Muscle layer of colon (tissue), 2 donors: ENCODE measurements at regions not wholly inside any gene's neighbourhood (a gene's known extent, or its start where the extent isn't known, plus 50 kb on each side); places are given as distances from the start of the nearest gene placed in this dataset.
A peak's percentile ranks its signal among the peaks of the same experiment; 100 is the strongest.

Experiments
- H3K27ac ChIP-seq: one replicate; pipeline ENCODE4 v1.7.0; 2013; ENCODE audit warnings: low read depth, mild to moderate bottlenecking, low read length, moderate library complexity
- H3K27me3 ChIP-seq, 2 donors: one replicate each; pipeline ENCODE4 v1.7.0; 2013; ENCODE audit warnings: low read length in 2 of 2, mild to moderate bottlenecking in 2 of 2; ENCODE audit not compliant: insufficient read depth in 2 of 2, control insufficient read depth in 1 of 2
- H3K36me3 ChIP-seq: one replicate; pipeline ENCODE4 v1.7.0; 2013; ENCODE audit warnings: mild to moderate bottlenecking, low read length; ENCODE audit not compliant: insufficient read depth
- H3K4me1 ChIP-seq: one replicate; pipeline ENCODE4 v1.7.0; 2013; ENCODE audit warnings: mild to moderate bottlenecking, low read length; ENCODE audit not compliant: insufficient read depth
- H3K4me3 ChIP-seq, 2 donors: one replicate each; pipeline ENCODE4 v1.7.0; 2013; ENCODE audit warnings: low read length in 2 of 2, low read depth in 1 of 2, mild to moderate bottlenecking in 1 of 2, moderate library complexity in 1 of 2
- H3K9ac ChIP-seq: one replicate; pipeline ENCODE4 v1.7.0; 2013; ENCODE audit warnings: low read length
- H3K9me3 ChIP-seq: one replicate; pipeline ENCODE4 v1.7.0; 2013; ENCODE audit warnings: mild to moderate bottlenecking, low read length
- donor health status: abdominal sarcoma.
- donor health status: Adenocarcinoma of cecum.

DNA sequence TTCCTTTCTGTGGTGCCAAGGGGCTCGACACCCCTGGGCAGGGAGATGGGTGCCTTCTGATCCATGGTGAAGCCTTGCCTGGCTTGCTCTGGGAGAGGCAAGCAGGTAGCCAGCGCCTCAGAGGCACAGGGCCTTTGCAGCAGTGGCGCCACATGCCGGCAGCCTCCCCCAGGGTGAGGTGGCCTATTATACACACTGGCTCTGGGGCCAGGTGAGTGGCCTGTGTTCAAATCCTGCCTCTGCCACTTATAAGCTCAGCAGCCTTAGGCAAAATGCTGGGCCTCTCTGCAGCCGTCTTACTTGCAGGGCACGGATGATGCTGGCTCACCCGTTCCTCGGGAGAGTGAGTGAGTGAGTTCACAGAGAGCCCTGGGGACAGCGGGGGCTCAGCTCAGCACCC lies 176.9 kb downstream of the TFAP2C start:
- no peak overlapping the region for H3K9ac ChIP-seq
- peaks cover 19% of the 10 kb centered on the region for H3K4me1 ChIP-seq
- H3K36me3 ChIP-seq = no peaks in the 10 kb centered on the region
- no peaks in the 10 kb centered on the region for H3K27me3 ChIP-seq
- no peak overlapping the region for H3K4me3 ChIP-seq
- no peaks in the 10 kb centered on the region for H3K9me3 ChIP-seq
- H3K27ac ChIP-seq = no peak overlapping the region

DNA sequence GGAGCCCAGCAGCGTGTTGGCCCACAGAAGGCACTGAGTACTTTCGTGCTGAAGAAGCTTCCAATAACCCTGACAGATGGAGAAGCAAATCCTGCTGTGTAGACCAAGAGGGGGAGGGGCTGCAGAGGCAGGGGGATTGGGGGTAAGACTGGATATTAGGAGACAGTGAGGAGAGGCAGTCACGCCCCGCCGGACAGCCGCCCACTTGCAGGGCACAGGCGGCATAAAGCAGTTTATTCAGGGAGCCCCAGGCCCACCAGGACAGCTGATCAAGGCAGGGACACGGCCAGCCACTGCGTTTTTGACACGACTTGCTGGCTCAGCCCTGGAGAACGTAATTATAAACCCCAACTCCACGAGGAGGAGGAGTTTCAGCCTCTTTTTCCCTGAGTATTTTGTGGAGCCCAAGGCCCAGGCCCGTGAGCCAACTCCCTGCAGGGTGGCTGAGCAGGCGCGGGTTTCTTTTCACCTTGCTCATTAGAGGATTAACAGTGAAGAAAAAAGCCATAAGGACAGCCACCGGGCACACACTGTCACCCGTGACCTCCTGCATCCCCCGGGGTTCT lies 177.9 kb downstream of the TFAP2C start:
- H3K4me1 ChIP-seq = peaks cover 15% of the 10 kb centered on the region
- H3K9ac ChIP-seq = no peak overlapping the region
- H3K36me3 ChIP-seq = no peaks in the 10 kb centered on the region
- no peak overlapping the region for H3K27ac ChIP-seq
- no peak overlapping the region for H3K4me3 ChIP-seq
- H3K9me3 ChIP-seq = no peaks in the 10 kb centered on the region
- no peaks in the 10 kb centered on the region for H3K27me3 ChIP-seq

DNA sequence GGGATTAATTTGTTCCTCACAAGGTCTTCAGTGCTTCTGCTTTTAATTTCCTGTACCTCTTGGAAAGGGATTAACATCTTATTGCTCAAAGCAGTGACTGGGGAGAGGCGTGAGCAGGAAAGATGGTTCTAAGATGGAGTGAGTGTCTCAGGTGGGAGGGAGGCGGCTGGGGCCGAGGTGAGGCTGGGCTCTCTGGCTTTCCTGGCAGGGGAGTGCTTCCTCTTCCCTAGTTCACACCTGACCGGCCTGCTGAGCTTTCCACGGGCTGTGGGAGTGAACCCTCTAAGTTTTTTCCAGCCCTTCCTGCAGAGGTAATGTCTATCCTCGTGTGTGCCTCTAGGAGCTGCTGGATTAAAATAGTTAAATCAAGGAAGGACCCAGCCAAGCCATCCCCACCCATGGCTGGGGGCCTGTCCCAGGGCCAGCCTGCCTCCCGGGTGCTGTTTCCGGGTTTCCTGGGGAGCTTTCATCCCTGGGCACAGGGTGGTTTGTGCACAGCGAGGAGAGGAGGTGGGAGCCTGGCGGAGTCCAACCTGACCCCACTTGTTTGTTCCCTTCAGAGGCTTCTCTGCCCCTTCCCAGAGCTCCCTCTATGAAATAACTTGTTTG lies 179.1 kb downstream of the TFAP2C start:
- Histone ChIP-seq H3K36me3 (no peaks in the 10 kb centered on the region), H3K27ac (no peak overlapping the region), H3K27me3 (no peaks in the 10 kb centered on the region), H3K9me3 (no peaks in the 10 kb centered on the region), H3K4me3 (no peak overlapping the region), H3K4me1 (peaks cover 8% of the 10 kb centered on the region), H3K9ac (no peak overlapping the region)

GRCh38 chr20:56808732-56809131 lies 179.6 kb downstream of the TFAP2C start:
- Histone ChIP-seq H3K4me3 (no peak overlapping the region), H3K27me3 (no peaks in the 10 kb centered on the region), H3K27ac (no peak overlapping the region)

DNA sequence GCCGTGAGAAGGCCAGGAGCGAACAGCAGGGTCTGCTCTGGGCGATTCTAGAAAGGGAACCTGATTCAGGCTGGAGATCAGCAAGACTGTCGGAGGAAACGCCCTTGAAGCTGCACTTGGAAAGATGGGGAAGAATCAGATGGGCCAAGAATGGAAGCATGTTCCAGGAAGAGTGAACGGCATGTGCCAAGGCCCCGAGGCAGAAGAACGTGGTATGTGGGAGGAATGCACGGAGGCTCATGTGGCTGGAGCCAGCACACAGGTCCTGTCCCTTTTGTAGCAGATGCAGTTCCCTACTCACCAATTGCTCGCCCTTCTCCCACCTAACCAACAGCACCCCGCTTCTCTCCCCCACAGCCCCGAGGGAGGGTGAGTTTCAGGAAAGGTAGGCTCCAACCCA lies 180.6 kb downstream of the TFAP2C start:
- no peak overlapping the region for H3K4me3 ChIP-seq
- no peak overlapping the region for H3K27ac ChIP-seq
- no peaks in the 10 kb centered on the region for H3K9me3 ChIP-seq
- H3K36me3 ChIP-seq = no peaks in the 10 kb centered on the region
- no peak overlapping the region for H3K9ac ChIP-seq
- H3K4me1 ChIP-seq = peaks cover 8% of the 10 kb centered on the region
- H3K27me3 ChIP-seq = no peaks in the 10 kb centered on the region

More at GRCh38 chr20:56808732-56809131, 179.6 kb downstream of the TFAP2C start:
- Histone ChIP-seq H3K9me3 (no peaks in the 10 kb centered on the region), H3K36me3 (no peaks in the 10 kb centered on the region), H3K9ac (no peak overlapping the region), H3K4me1 (peaks cover 8% of the 10 kb centered on the region)

GRCh38 chr20:56810141-56810540 lies 181.0 kb downstream of the TFAP2C start:
- H3K4me1 ChIP-seq = peaks cover 8% of the 10 kb centered on the region
- H3K27ac ChIP-seq = no peak overlapping the region
- H3K4me3 ChIP-seq = no peak overlapping the region
- no peak overlapping the region for H3K9ac ChIP-seq
- H3K27me3 ChIP-seq = no peaks in the 10 kb centered on the region
- no peaks in the 10 kb centered on the region for H3K9me3 ChIP-seq
- H3K36me3 ChIP-seq = no peaks in the 10 kb centered on the region

DNA sequence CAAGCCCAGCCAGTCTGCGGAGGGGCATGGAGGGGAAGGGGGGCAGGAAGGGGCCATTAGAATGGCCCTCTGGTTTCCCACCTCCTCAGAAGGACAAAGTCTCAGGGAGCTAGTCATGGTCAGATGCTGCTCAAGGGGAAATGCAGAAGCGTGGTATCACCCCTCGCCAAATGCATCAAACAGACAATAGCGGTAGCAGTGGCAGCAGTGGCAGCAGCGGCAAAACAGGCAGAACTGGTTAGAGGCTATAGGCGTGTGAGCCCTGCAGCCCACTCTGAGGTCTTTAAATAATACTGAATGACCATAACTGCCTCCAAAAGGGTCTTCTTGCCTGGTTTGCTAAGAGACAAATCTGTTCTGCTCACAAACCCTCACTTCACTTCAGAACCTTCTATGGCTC lies 186.7 kb downstream of the TFAP2C start:
- H3K9me3 ChIP-seq = no peaks in the 10 kb centered on the region
- no peak overlapping the region for H3K4me3 ChIP-seq
- H3K27ac ChIP-seq = no peak overlapping the region
- no peak overlapping the region for H3K9ac ChIP-seq
- H3K27me3 ChIP-seq = peaks cover 0 to 2% of the 10 kb centered on the region in 2 donors
- H3K4me1 ChIP-seq = no peaks in the 10 kb centered on the region
- H3K36me3 ChIP-seq = no peaks in the 10 kb centered on the region

DNA sequence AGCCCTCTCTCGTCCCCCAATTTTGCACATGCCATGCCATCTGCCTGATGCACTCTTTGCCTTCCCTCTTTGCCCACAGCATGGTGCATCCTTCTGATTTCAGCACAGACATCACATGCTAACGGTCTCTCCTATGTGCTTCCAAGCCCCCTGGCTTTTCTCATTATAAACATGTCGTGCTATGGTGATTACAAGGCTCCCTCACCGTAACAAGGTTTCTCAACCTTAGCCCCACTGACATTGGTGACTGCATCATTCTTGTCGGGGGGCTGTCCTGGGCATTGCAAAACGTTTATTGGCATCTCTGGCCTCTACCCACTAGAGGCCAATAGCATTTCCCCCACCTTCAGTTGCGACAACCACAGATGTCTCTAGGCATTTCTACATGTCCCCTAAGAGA lies 187.2 kb downstream of the TFAP2C start:
- no peak overlapping the region for H3K4me3 ChIP-seq
- H3K4me1 ChIP-seq = no peaks in the 10 kb centered on the region
- H3K27ac ChIP-seq = no peak overlapping the region
- H3K9me3 ChIP-seq = no peaks in the 10 kb centered on the region
- H3K9ac ChIP-seq = no peak overlapping the region
- H3K27me3 ChIP-seq = peaks cover 0 to 5% of the 10 kb centered on the region in 2 donors
- H3K36me3 ChIP-seq = no peaks in the 10 kb centered on the region

GRCh38 chr20:56817780-56818675 lies 188.9 kb downstream of the TFAP2C start:
- Histone ChIP-seq H3K4me3 (no peak overlapping the region), H3K4me1 (no peaks in the 10 kb centered on the region), H3K27me3 (peaks cover 0 to 5% of the 10 kb centered on the region in 2 donors), H3K9ac (no peak overlapping the region), H3K9me3 (no peaks in the 10 kb centered on the region), H3K36me3 (no peaks in the 10 kb centered on the region), H3K27ac (no peak overlapping the region)

DNA sequence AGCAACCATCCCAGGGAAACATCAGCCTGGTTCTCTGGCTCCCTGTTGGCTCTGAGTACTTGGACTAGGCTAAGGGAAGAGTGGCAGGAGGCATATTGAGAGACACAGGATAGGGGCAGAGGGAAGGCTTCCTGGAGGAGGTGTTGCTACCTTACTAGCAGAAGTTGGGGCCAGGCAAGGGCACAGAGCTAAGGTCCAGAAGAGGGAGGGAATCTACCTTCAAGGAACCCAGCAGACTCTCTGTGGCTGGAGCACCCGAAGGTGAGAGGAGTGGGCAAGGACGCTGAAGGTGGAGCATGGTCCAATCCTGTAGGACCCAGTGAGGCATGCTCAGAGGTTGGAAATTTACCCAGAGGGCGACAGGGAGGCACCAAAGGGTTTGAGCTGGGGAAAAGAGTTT lies 191.9 kb downstream of the TFAP2C start:
- no peak overlapping the region for H3K27ac ChIP-seq
- H3K9me3 ChIP-seq = no peaks in the 10 kb centered on the region
- H3K36me3 ChIP-seq = no peaks in the 10 kb centered on the region
- H3K4me3 ChIP-seq = no peak overlapping the region
- H3K9ac ChIP-seq = no peak overlapping the region
- H3K4me1 ChIP-seq = no peaks in the 10 kb centered on the region
- H3K27me3 ChIP-seq = peaks cover 0 to 5% of the 10 kb centered on the region in 2 donors

- H3K27me3 ChIP-seq = no peaks in the 10 kb centered on the region
- H3K4me3 ChIP-seq = peak overlapping the region in 1 of 2 donors; percentile 16
- H3K36me3 ChIP-seq = no peaks in the 10 kb centered on the region
- H3K27ac ChIP-seq = peak overlapping the region; percentile 70
- H3K9me3 ChIP-seq = no peaks in the 10 kb centered on the region
- H3K9ac ChIP-seq = peak overlapping the region; percentile 7
- H3K4me1 ChIP-seq = peaks cover 29% of the 10 kb centered on the region
These were observed 197.2 kb downstream of the TFAP2C start for GRCh38 chr20:56826306-56826704.
